GM21529 (cell line): ENCODE measurements at regions not wholly inside any gene's neighbourhood (a gene's known extent, or its start where the extent isn't known, plus 50 kb on each side); places are given as distances from the start of the nearest gene placed in this dataset.

ENCODE experiments used
- ATAC-seq: cut with Tn5 transposase; IDR thresholded peaks from one replicate; pipeline ENCODE4 v1.9.1; 2021; ENCODE audit not compliant: unreplicated experiment

DNA sequence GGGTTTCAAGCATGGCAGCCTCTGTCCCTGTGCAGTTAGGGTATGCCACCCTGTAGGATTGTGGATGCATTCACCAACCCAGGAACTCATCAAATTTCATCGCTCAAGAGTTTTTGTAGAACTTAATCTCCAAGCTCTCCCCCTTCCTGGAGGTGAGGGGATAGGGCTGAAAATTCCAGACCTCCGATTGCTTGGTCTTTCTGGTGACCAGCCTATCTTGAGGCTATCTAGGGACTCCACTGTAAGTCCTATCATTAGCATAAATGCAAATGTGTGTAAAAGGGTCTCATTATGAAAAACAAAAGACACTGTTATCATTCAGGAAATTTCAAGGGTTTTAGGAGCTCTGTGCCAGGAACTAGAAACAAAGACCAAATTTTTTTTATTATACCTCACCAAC lies 244.0 kb downstream of the DUSP6 start:
- ATAC-seq, result no peak

DNA sequence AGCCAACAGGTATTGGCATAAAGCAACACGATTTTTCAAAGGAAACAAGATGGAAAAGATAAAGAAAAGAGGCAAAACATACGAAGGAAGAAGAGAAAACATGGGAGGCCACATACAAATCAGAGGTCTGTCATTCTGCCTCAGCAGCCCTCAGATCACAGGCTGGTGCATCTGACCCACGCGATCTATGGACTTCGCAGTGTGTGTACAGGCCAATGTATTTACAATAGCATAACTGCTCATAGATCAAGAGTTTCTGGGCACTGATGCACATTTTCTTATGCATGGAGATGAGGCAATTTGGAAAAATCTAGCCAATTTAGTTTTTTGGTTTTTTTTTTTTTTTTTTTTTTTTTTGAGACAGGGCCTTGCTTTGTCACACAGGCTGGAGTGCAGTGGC lies 245.4 kb downstream of the DUSP6 start:
- ATAC-seq, result no peak

DNA sequence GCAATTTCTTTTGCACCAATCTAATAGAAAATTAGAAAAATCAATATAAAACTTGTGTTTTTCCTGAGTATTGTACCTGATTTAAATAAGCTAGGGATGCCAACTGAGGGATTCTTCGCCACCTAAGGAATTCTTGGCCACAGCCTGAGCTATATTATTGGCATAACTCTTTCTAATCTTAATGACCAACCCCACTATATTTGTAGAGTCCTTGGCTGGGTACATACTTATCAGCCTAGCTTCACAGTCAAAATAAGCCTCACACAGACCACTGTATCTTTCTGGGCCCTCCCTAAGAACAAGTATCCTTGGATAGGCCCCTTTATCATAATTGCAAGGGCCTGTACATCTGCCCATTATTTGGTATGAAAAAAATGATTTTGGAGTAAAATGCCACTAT lies 247.1 kb downstream of the DUSP6 start:
- no peak for ATAC-seq

DNA sequence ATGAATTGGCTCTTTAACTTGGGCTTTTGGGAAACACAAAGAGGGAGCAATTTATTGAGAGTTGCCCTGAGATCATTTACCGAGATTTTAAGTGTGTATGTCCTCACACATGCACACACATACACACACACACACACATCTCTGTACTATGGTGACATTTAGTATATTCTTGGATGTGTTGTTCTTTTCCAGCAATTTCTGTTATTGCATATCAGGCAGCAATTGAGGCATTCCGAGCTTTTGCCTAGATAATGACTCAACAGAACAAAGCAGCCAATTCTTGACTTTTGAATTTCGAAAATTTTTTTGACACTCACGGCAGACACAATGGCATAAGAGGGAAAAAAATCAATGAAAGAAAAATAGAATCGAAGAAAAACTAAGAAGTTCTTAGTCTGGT lies 248.5 kb downstream of the DUSP6 start:
- ATAC-seq, result no peak

DNA sequence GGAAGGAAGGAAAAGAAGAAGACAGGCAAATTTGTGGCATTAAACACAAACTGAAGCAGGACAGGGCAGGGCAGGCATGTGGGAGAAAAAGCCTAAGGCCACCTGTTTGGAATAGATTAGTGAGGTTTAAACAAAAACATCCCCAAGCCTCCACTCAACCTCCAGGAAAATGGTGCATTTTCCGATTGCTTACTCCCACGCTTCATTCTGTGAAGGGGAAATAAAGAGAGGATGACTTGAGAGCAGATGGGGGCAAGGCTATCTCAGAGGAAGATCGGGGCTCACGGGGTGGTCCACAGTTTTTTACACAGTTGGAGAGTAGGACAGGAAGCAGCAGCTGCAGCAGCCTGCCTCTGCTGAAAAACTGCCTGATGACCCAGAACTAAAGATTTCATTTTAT lies 250.9 kb downstream of the DUSP6 start:
- ATAC-seq, result no peak

DNA sequence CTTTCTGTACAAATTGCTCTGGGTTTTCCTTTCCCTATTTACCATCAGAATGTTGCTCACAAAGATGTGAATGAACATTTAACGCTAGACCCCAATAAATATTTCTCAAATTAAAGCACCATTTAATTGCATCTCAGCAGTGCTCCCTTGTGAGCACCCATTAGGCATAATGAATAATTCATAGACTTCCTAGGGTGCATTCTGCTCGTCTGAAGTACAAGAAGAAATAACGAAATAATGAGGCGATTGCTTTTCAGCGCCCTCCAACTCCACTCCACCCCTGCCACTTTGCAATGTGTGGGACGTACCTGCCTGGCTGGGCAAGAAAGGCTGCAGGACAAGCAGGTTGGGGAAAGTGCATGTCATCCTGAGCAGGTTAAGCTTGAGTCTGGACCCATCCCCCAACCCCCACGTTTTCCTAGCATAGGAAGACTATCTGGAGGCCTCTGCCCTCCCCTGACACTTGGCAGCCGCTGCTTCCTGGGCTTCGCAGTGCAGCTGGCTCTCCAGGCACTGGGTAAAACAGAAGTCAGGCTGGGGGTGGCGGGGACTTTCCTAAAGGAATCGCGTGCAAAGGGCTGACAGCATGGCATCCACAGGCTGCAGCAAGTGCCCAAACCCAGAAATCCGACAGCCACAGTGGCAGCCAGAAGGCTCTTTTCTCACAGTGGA lies 253.7 kb downstream of the DUSP6 start:
- ATAC-seq, result no peak

DNA sequence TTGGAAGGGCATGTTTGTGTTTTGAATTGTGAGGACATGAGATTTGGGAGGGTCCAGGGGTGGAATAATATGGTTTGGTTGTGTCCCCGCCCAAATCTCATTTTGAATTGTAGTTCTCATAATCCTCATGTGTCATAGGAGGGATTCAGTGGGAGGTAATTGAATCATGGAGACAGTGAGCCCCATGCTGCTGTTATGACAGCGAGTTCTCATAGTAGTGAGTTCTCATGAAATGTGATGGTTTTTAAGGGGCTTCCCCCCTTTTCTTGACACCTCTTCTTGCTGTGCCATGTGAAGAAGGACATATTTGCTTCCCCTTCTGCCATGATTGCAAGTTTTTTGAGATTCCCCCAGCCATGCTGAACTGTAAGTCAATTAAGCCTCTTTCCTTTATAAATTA lies 260.0 kb downstream of the DUSP6 start:
- ATAC-seq, result no peak

DNA sequence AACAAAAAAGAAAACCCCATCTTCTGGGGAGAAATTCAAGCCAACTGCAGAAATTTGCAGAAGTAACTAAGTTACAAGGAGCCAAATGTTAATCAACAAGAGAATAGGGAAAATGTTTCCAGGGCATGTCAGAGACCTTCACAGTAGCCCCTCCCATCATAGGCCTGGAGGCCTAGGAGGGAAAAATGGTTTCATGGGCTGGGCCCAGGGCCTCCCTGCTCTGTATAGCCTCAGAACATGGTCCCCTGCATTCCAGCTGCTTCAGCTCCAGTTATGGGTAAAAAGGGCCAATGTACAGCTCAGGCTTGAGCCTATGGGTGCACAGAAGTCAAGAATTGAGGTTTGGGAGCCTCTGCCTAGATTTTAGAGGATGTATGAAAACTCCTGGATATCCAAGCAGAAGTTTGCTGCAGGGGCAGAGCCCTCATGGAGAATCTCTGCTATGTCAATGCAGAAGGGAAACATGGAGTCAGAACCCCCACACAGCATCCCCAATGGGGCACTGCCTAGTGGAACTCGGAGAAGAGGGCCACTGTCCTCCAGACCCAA lies 260.9 kb downstream of the DUSP6 start:
- no peak for ATAC-seq

DNA sequence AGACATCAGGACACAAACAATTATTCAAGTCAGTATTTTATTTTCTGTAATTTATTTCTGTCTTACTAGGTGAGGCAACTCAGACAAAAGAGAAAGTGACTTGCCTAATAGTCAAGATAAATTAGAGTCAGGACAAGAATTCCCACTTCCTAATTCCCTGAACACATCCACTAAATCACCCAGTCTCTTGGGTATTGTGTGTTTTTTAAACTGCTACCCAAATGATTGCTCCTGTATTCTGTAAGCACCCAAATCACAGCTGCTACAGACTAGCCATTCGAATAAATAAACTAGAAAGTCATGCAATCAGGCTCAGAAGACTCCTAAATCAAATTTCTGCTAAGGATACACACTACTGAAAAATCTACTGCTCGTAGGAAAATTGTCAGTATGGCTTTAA lies 263.0 kb downstream of the DUSP6 start:
- ATAC-seq, result no peak

DNA sequence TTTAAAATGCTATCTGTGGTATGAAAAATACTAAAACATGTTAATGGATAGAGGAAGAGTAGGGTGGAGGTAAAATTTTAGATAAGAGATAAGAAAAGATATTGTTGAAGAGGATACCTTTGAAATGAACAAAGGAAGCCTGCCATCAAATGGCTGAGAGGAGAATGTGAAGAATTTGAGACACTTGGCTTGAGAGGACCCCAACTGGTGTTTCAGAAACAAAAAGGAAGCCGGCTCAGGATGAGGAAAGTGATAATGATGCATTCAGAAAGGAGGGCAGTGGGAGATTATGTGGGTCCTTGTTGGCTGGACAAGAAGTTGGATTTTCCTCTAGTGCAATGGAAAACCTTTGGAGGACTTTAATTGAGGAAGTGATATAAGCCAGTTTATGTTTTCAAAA lies 264.4 kb downstream of the DUSP6 start:
- no peak for ATAC-seq

DNA sequence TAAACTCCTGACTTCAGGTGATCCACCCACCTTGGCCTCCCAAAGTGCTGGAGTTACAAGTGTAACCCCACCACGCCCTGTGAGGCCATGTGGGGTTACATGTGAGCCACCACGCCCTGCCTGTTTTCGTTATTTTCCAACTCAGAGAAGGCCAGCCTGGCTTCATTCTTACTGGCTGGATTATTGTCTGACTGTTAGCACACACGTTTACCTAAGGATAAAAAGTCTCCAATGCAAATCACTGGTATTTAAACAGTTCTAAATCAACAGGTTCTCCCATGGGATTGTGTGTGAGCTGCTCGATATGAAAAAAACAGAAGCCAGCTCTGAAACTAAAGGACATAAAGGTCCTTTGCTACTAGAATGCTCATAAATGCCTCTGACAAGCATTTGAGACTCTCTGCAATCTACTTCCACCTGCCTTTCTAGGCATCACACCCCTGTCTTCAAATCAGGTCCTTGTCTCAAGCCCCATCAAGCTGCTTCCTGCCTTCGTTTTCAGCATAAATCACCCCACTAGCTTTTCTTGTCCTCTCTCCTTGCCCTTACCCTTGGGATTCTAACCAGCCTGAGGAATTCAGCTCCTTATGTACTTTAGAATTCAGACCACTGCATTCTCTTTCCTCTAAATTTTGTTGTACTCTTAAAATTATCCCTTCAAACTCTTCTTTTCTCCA lies 265.0 kb downstream of the DUSP6 start:
- ATAC-seq, result no peak

DNA sequence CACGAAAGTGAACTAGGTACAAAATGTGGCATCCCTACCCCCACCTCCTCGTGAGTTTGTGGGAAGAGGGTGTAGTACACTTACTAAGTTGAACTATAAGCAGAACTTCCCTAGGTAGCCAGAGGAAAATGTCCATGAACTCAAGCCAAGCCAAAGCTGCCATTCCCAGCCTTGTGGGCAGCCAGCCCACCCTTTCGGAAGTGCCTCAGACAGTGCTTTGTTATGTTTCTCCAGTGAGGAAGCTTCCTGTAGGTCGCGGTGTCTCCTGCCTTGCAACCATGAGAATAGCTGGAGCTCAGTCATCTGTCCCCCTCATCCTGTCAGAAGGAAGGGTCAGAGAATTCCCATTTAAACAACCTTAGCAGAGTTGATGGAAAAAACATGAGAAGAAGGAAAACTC lies 266.9 kb downstream of the DUSP6 start:
- no peak for ATAC-seq

DNA sequence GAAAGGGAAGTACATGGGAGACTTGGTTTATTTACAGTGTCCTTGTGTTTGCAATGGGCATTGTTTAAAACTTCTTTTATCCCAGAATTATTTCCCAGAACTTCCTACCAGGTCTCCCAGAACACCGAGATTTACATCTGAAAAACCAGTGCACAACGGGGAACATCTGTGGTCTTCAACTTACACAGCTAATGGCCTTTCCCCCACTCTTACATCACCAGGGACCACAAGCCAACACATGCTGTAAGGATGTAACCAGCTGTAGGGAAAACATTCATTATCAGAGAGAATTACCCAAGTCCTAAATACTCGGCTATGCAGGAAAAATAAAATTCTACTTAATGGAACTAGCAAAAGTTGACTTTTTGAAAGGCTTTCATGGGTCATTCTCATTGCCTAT lies 267.6 kb downstream of the DUSP6 start:
- ATAC-seq, result no peak

DNA sequence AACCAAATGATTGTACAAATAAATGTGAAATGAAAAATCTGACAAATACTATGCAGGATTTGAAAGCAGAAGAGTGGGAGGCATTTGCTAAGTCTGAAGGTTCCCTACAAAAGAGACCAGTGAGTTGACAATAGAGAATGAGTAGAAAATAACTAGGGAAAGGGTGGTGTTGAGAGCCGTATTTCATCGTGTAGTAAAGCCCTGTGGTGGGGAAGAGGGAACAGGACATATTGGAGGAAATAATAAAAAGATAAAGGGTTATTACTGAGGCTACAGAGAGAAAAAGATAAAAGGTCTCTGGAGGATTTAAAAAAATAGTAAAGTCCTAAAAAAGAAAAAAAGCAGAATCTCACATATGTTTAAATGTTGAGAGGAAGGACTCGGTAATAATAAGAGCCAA lies 268.8 kb downstream of the DUSP6 start:
- no peak for ATAC-seq

DNA sequence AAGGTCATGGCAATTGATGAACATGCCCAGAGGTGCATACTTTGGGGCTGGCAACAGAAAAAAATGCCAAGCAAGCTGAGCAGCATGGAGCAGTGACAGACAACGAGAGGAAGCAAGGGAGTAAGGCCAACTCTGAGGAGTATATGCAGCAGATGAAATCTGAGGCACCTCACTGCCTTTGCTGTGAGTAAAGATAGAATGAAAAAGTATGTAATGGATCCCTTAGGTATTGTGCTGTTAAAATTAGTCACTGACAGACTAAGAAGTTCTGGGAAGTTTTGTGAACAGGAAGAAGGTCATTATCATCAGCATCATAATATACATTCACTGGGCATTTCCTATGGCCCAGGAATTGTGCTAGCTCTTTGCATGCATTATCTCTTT lies 269.9 kb downstream of the DUSP6 start:
- no peak for ATAC-seq

DNA sequence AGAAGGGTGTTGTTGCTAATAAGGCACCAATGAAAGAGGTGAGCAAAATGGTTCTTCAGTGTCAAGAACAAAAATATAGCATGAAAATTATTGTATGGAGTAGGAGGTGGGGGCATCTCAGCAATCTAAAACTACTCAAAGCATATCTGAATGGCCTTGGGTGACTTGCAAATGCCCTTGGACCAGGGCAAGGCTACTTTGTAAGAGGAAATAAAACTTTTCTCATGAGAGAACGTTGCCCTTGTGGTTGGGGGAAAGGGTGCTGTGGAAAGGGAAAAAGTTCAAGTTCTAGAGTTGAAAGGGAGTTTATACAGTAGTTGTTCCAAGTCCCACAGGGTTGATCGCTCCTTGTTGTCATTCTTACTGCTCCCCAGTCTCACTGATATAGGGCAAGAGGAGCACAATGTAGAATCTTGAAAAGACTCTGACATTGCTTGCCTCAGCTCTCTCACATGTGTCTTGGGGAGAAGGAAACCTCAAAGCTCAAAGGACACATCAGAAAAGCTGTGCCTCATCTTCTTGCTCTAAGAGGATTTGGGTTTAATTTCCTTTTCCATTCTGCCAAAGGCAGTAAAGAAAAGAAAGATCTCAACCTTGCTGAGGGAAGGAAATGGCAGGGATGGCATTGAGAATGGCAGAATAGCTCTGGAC lies 270.5 kb downstream of the DUSP6 start:
- no peak for ATAC-seq

DNA sequence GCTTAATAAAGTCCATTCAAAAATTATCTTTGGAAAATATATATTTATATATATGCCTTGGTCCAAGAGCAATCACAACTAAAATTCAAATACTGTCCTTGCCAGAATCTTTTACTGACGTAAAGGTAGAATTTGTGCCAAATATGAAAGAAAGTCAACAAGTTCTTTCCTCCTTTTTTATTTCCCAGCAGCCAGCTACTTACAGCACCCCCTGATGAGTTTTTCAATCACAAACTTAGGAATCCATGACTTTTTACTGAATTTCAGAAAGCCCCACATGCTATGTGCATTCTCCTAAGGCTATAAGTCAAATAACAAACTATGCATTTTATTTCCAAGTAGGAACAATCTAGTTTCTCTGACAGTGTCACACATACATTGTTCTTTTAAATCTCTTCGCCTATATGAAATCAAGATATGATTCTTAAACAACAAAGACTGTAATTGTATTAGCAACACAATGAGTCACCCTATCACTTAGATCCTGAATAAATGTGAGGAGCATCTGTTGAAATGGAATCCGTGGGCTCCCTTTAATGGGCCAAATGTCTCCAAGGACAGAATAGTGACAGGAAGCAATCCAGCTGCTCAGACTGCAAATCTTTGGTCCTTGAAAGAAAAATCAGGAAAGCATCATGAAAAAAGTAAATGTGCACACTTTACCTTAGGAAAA lies 271.4 kb downstream of the DUSP6 start:
- no peak for ATAC-seq

DNA sequence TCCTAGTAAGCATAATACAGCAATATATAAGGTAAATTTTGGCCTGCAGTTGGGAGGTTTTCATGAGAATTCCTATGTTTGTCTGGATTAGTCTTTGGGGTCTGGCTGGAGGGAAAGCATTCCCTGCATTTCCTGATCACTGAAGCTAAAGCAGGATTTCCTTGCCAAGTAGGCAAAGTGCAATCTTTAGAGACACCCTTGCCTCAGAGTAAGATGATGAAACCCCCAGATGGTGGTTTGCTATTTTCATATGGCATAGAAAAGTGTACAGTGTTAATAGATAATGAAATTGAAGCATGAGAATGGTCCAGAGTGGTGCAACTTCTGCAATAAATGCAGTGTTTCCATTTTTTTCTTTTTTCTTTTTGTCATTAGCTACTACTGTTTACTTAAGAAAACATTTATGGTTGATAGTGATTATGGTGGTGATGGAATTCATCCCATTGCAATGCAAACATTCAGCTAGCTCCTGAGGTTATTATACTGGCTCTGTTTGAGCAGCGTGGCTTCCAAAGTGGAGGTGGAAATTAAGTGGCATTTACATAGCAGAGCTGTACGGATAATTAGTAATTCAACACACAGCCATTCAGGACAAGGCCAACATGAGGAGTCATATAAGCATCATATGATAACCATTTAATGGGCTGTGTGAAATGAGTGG lies 276.3 kb downstream of the DUSP6 start:
- no peak for ATAC-seq

DNA sequence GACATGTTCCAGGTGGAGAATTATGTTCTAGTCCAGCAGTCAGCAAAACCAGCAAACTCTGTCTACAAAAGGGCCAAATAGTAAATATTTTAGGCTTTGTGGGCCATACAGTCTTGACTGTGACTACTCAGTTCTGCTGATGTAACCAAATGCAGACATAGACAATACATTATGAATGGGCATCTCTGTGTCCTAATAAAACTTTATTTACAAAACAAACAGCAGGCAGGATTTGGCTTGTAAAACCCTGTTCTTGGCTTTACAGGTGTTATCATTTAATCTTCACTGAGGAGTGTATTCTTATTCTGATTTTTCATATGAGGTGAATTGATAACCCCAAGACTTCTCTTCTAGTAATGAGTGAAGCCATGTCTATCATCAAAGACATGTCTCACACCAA lies 278.6 kb downstream of the DUSP6 start:
- ATAC-seq, result no peak

DNA sequence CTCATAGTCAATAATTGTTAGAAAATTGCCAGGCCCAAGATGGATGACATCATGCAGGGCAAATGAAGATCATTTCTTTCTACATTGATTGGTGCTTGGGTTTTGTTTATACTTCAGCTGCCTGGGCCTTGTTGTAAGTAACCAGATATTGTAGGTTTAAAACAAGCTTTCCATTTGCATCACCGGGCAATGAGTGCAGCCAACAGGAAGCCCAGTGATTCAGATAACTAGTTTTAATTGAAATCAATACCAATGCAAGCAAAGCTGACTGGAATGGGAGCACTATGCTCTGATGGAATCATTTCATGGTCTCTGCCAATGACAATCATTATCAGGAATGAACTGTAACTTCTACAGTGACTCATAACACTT lies 279.3 kb downstream of the DUSP6 start:
- no peak for ATAC-seq

DNA sequence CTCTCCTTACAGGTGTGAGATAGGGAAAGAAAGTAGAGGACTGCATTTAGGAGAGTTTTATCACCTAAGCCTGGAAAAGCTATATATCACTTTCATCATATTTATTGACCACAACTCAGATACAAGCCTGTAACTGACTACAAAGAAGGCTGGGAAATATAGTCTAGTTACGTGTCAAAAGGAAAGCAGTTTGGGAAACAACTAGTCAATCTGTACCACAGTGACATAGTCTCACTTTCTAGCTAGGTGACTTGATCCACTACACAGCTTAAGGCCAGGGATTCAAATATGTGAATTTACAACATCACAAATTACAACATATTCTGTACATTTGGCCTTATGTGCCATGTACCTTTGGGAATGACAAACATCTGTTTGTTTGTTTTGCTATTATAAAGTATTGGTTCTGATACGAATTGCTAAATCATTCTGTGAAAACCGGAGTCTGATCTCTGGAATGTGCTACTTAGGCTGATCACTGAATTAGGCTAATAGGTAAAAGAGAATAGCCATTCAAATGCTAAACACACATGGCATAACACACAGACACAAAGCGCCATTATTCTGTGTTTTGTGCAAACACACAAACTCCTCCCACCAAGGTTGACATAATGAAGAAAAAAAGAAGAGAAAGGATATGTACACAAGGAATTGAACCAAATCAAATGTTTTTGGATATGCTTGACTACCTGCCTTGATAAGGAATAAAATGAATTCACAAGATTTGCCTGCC lies 279.8 kb downstream of the DUSP6 start:
- ATAC-seq, result no peak
